Dermis microvascular lymphatic vessel endothelial cell (primary cell): ENCODE measurements at regions not wholly inside any gene's neighbourhood (a gene's known extent, or its start where the extent isn't known, plus 50 kb on each side); places are given as distances from the start of the nearest gene placed in this dataset.

Source experiments
- DNase-seq, 2 donors: peaks; one replicate each; pipeline versions ENCODE4 v3.0.0 to v3.0.0-alpha.2; 2010; ENCODE audit warnings: low read depth in 2 of 2

DNA sequence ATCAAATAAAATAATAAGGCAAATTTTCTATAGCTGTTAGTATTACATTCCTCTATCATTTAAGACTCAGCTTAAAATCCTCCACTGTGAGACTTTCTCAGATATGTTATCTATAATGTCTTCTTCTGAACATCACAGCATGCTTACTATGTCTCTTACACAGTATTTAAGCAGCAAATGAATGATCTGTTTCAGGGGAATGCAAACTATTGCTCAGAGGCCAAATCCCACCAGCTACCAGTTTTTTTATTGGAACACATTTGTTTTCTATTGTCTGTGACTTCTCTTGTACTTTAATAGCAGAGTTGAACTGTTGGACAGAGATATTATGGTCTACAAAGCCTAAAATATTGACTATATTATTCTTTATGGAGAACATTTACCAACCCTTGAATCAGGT lies 59.6 kb downstream of the C3orf38 start:
- no peak for DNase-seq

DNA sequence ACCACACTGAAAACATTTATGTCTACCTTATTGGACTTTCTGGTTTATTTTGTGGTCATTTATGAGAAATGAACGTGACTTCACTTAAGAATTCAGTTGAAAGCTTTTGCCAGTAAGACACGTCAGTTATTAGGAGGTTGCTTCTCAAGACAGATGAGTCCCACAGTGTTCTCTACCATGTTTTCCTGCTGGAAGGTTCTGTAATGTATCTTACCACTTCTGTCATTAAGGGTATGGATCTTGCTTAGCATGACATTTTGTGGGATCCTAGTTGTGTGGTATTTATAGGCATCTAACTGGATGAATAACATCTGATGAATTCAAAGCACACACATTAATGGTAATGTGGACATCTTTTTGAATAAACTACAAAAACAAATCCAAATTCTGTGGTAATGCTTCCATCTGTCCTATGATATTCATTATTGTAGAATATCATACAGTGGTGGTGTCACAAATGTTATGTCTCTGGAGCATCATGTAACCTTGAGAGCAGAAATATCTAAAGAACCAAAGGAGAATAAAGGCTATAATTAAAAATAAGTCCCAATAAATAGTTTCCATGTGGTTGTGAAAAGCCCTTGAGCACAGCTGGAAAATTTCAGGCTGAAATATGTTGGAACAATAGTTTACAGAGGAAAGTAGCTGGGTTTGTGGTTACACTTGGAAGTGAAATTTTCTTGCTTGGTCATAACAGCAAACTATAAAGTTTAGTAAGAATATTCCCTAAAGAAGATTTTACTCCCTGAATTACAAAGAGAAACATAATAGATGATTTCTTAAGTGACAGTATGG lies 61.5 kb downstream of the C3orf38 start:
- no peak for DNase-seq

DNA sequence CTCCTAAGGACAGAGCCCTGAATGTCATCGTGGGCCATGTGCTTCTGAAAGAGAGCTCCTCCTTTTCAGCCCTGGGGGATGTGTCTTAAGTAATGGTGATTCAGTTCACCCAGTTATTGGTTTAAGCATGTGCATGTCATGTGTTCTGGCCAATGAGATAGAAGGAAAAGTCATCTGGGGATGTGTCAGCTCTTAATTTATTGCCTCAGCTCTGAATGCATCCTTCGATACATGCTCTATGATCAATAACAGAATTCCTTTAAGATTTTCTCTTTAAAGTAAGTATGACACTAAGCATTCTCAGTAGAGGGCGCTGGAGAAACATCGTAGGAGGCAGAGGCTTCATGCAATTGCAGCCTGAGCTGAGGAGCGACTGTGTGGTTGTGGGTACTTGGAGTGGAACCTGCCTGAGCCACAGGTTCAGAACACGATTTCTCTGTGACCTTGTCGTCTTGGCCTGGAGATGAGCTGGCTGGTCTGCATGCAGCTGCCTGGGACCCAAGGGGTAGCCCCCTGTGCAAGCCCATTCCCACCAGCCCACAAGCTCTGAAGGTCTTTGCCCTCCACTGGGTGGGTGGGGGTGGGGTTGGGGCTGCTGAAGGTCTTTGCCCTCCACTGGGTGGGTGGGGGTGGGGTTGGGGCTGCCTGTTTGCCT lies 69.5 kb downstream of the C3orf38 start:
- DNase-seq = peak in 1 of 2 donors; percentile 8

DNA sequence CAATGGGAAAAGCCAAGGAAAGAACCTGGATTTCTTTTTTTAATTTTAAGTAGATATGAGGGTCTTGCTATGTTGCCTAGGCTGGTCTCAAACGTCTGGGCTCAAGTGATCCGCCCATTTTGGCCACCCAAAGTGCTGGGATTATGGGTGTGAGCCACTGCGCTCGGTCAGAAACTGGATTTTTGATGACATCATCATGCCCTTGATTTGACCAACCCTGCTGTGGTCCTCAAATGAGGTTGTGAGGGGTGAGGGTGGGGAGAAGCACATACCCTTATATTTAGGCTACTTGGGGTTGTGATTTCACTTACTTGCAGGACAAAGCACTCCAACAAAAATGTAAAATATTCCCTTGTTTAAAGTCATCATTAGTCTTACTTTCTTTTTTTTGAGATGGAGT lies 70.4 kb downstream of the C3orf38 start:
- DNase-seq = no peak

DNA sequence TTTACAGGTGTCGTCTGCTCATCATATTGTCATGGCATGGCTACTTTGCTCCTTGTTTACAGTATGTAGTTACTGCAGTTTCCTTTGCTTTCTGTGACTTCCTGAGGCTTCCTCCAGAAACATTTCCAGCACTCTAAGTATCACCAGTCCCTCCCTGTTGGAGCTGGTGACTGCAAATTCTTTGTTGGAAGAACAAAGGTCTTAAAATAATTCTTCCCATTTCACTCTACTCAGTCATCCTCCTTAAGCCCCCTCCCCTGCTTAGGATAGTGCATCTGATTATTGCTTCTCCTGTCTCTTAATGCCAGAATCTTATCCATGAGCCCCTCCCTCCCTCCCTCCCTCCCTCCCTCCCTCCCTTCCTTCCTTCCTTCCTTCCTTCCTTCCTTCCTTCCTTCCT lies 72.0 kb downstream of the C3orf38 start:
- no peak for DNase-seq

DNA sequence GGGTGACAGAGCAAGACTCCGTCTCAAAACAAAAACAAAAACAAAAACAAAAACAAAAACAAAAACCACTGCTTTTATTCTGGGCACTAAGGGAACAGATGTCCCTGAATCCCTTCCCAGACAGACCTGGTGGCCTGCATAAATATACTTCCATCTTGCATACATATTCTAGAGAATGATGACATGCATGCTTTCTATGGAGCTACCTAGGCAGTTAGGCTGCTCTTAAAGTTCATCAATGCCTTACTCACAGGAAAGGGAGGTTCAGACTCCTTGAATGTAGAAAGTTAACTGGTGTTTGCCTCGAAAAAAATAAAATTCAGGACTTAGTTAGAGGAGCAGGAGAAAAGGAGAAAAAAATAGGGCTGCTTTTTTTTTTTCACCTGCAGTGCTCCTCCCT lies 72.6 kb downstream of the C3orf38 start:
- DNase-seq = no peak

DNA sequence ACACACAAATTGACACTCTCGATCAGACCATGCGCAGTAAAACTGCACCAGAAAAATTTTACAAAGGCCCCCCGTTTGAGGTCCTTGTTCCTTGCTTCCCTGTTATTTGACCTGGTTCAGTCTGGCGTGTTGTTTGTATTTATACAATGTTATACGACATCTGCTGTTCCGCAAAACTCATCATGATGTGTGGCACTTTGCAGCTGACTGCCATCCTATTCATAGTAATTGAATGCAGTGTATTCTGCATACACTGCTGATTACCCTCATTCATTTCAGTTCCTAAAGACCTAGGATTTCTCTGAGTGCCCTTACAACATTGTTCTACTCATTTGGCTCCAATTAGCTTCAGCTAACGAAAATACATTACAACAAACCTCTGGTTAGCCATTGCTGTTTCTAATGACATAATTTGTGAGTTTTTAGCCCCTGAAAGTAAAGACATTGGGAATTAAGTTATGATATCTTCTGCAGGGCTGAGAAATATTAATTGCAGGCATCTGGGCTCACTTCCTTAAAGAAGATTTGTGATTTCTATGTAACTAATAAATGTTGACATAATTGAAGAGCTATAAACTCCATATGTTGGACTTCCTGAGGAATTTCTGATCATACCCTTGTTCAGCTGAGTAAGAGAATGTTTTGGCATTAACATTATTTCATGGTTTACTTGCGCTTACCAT lies 75.7 kb downstream of the C3orf38 start:
- no peak for DNase-seq

DNA sequence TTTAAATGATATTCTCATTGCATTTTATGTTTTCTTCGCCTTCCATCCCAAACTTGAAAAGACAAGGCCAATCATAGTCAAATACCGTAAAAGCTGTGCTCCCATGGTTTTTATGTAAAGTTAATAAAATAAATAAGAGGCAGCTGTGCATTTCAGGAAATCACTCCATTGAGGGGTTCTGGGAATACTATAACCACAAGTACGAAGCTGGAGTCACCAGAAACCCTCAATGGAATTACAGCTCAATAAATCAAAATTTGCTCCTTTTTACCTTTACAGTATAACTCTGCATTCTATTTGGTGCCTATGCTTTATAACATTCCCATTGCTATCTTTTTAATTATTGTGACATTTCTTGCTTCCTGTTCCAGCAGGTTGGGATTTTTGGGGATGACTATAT lies 77.2 kb downstream of the C3orf38 start:
- no peak for DNase-seq

DNA sequence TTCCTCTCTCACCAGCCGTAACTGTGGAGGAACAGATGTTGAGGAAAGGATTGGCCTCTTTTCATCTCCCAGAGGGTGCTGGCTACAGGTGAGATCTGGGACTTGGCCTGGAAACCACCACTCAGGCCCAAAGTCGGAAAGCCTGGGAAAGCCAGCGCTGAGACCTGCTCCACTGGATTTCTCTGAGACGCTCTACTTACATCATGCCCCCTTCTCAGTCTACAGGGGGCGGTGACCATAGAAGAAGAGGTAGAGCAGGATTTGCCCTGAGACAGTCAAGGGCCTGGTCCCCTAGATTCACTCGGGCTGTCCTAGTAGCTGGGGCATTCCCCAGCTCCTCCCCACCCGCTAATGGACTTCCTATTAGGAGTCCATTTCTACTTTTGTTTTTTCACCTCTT lies 80.9 kb downstream of the C3orf38 start:
- no peak for DNase-seq

DNA sequence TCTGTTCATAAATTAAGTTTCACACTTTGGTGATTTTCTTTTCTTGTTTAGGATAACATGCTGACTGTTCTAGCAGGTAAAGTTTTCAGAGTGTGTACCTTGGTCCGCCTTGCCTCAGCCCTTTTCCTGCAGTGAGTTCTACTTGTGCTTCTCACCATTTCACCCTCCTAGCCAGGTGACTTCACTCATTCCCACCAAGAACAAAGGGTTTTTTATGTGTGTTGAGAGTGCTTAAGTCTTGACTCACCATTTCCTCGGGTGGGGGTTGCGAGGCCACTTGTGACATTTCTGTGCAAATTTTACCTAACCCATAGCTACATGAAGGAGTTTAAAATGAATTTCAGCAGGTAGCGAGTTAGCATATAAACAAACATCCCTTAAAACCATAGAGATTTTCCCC lies 81.4 kb downstream of the C3orf38 start:
- no peak for DNase-seq

DNA sequence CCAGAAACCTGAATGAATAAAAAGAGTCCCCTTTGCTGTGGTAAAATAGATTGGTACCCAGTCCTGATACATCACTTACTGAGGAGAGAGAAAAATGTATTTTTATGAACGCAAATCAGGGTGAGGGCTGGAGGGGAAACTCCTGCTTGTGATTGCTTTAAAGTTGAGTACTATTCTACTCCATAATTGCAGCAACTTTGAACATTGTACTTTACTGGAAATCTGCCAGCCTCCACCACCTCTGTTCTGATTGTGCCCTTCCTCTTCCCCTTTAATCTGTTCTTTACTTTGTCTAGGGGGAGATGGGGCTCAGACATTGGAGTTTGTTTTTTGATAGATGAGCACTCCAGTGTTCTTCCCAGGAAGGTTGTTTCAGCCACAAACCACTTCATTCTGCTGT lies 81.9 kb downstream of the C3orf38 start:
- DNase-seq = no peak

DNA sequence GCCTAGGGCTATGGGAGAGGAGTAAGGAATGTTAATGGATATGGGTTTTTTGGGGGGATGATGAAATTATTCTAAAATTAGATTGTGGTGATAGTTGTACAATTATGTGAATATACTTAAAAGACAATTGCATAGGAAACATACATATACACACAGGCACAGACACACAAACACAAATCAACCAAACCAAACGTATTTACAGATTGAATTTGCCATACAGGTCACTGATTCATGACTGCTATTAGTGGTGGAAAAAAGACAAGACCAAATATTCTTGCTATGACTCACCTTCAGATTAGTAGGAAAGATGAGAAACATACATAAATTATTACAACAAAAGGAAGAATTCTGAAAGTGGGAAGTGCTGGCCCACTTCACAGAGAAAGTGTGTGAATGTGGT lies 85.3 kb downstream of the C3orf38 start:
- DNase-seq = no peak

DNA sequence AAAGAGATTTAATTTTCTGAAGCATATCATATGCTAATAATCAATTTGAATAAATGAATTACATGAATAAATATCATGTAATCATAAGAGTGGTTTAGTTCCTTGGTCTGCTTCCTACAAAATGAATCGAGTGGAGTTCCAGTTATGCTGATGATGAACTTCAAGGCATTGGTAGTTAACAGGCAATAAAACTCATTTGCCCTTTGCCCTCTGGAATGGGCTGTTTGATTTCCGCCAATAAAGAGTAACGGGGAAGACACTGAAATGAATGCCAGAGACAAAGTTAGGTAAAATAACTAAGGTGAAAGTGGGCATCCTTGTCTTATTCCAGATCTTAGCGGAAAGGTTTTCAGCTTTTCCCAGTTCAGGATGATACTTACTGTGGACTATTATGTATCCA lies 90.1 kb downstream of the C3orf38 start:
- no peak for DNase-seq

DNA sequence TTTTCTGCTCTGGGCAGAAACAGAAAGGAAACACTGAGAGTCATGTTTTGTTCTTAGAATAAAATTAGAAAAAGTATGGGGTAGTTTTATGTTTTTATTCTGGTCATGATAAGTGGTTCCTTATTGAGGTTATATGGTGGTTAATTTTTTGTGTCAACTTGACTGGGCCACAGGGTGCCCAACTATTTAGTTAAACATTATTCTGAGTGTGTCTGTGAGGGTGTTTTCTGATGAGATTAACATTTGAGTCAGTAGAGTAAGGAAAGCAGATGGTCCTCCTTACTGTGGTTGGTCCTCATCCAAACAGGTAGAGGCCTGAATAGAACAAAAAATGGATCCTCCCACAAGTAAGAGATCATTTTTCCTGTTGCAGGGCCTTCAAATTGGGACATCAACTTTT lies 98.9 kb downstream of the C3orf38 start:
- no peak for DNase-seq

DNA sequence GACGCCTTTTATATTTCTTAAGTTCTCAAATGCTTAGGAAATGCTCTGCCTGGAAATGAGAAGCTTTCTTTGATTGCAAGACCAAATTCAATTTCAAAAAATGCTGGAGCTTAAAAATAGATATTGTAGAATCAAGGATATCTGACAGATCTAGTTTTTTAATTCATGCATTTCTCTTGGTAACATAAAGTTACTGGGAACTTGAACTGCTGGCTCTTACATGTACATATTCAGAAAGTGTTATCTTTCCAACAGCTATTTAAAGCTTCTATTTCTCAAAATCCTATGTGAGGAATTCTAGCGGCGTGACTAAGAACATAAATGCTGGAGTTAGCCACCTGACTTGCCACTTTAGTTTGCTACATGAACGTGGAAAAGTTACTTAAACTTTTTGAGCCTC lies 109.3 kb downstream of the C3orf38 start:
- DNase-seq = no peak

DNA sequence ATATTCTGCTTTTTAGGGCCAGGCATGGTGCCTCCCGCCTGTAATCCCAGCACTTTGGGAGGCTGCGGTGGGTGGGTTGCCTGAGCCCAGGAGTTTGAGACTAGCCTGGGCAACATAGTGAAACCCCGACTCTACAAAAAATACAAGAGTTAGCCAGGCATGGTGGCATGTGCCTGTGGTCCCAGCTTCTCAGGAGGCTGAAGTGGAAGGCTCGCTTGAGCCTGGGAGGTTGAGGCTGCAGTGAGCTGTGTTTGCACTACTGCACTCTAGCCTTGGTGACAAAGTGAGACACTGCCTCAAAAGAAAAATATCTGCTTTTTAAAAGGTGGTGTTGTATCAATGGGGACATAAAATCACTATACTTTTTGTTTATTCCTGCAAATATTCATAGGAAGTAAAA lies 112.8 kb downstream of the C3orf38 start:
- DNase-seq = no peak

DNA sequence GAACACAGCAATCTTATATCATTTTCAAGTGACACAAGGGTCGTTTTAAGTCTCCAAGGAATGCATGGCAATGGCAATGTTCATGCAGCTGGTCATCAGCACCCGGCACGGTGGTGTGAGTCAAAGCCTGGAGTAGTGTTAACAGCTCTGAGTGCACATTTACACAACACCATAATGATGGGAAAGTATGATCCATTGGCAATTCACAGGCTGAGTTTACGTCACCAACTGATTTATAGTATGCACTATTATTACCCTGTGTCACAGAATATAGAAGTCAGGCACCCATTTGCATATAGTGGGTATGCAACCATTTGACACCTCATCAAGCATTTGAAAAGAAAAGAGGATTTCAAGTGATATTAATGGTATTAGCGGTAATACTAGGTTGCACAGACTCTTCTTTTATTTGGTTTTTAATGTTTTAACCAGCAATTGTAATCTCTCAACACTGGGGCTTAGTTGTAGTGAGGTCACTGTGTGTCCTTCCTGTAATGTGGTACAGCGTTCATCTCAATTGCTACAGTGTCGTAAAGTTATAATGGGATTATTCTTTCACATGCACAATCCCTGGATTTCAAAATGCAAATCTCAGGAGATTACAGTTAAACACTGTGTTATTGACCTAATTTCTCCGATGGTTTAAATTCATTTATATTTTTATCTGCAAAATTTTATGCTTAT lies 113.8 kb downstream of the C3orf38 start:
- no peak for DNase-seq

DNA sequence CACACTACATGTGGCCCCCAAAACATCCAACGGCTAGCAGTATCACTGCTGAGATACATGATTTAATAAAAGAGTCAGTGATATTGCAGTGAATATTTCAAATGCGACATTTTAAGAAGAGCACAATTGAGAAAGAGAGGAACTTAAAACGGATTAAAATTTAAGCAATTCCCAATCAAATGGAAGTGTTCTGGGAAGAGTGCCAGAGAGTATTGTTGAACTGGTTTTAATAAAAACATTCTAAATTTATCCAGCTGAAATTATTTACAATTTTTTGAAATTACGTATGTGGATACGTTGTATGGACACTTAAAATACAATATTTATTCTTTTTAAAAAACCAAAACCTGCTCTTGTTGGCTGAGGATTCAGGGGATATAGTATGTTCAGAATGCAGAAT lies 117.7 kb downstream of the C3orf38 start:
- DNase-seq = no peak

DNA sequence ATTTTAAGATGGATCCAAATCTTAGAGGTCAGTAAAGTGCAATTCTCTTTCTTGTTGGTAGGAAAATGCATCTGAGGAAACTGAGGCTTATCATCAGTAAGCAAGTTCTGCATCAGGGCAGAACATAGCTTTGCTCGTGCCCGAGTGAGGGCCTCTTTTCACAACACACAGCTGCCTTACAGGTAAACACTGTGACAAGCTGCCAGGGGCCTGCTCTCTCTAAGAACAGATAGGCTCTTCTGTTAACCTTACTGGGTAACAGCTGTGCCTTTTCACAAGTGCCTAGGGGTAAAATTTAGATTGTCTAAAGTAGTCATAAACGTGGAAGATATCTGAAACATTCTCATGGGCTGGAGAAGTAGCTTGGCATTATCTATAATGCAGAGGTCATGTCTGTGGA lies 118.1 kb downstream of the C3orf38 start:
- DNase-seq = no peak

DNA sequence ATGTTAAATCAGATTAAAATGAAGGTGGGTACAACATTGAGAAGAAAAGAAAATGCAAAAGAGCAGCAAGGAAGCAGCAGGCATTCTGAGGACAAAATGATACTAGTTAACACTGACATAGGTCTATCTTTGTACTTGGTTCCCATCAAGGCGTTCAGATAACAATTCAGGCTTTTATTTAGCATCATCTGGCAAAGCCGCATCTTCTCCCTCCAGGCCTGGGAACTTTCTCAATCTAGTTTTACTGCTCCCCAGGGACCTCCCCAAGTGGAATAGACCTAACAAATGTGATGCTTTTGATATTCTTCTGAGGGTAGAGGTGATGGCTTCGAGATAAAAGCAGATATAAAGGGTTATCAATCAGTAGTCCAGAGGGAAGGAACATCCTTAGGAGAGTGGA lies 130.6 kb downstream of the C3orf38 start:
- no peak for DNase-seq

DNA sequence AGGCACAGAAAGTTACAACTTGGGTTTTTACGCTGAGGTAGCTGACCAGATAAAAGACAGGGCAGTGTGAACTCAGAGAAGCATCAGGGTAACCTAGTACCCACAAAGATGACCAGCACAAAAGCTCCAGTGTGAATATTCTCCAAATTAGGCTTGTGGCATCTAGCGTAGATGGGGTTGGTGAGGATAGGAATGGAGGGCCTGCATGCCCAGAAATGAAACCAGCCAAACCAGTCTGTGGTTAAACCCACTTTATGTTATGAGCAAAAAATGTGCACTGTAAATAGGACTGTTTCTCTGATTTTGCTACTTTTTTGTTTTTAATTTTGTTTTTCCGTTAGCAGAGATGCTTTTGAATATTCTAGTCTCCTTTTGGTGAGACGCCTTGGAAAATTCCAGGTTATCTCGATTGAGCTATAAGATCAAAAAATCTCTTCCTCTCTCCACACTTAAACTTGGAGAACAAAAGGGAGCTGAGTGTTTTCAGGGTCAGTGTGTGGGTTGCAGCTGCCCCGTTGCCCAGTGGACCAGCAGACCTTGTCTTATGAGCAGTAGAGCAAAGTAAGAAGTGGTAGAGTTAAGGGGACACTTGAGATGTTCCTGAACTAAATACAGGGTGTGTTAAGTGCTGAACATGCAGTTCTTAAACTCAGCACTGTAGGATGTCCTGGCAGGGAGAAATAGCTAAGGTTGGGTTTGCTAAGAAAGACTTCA lies 132.9 kb downstream of the C3orf38 start:
- DNase-seq = no peak

DNA sequence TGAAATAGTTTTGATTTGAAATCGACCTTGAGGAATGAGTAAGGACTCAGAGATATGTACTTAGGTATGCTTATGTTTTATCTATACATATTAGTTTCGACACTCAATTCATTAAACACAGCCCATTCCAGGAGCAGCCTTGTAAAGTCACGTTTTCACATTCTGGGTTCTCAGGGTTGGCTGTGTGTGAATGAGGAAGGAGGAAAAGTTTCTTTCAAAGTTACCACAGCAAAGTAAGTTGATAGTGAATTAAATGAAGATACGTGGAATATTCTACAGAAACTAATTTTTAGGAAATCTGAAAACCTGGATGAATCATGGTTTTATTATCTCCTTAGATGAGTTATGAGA lies 133.5 kb downstream of the C3orf38 start:
- DNase-seq = no peak
